ENCODE measurements at regions not wholly inside any gene's neighbourhood (a gene's known extent, or its start where the extent isn't known, plus 50 kb on each side); places are given as distances from the start of the nearest gene placed in this dataset.

DNA sequence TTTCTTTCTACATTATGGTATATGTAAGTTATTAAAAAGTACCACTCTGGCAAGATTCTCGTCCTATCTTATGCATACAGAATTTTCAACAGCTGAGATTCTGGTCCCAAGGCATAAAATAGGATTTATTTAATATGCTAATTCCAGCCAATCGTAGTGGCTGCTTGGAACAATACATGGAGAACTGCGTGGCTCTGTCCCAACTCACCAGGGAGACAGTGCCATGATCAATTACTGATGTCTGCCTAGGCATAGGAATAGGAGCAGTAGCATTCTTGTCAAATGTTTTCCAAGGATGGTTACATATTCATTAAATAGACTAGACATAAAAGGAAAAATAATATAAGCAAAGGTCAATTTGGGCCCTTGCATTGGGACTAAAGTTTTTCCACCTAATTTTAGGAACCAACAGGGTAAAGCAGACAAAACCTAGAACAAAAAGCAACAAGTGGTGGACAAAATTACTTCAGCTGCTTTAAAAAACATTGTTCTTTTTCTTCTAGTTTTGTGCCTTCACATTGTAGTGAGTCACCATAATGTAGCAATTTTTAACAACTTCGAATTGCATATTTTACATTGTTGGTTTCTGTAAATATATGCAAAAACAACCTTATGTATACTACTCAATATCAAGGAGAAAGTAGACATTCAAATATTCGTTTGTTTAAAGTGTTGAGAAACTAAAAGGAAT, 232.8 kb upstream of the ATP5MC3 start:
- no peak for TF ChIP-seq CTCF (IDR thresholded peaks at IDR 0.05)
- TF ChIP-seq POLR2A (IDR thresholded peaks at IDR 0.05): no peak

Measured in uterus (tissue), 2 donors.